ENCODE measurements at regions not wholly inside any gene's neighbourhood (a gene's known extent, or its start where the extent isn't known, plus 50 kb on each side); places are given as distances from the start of the nearest gene placed in this dataset.
"Not testable (repeated sequence)": the region's sequence is repeated elsewhere in the genome, so short reads cannot be mapped to it uniquely, and the experiment has no call there.

DNA sequence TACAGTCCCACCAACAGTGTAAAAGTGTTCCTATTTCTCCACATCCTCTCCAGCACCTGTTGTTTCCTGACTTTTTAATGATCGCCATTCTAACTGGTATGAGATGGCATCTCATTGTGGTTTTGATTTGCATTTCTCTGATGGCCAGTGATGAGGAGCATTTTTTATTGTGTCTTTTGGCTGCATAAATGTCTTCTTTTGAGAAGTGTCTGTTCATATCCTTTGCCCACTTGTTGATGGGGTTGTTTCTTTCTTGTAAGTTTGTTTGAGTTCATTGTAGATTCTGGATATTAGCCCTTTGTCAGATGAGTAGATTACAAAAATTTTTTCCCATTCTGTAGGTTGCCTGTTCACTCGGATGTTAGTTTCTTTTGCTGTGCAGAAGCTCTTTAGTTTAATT is 218.9 kb downstream of the SPANXN4 start:
- TF ChIP-seq, protein P1, sequence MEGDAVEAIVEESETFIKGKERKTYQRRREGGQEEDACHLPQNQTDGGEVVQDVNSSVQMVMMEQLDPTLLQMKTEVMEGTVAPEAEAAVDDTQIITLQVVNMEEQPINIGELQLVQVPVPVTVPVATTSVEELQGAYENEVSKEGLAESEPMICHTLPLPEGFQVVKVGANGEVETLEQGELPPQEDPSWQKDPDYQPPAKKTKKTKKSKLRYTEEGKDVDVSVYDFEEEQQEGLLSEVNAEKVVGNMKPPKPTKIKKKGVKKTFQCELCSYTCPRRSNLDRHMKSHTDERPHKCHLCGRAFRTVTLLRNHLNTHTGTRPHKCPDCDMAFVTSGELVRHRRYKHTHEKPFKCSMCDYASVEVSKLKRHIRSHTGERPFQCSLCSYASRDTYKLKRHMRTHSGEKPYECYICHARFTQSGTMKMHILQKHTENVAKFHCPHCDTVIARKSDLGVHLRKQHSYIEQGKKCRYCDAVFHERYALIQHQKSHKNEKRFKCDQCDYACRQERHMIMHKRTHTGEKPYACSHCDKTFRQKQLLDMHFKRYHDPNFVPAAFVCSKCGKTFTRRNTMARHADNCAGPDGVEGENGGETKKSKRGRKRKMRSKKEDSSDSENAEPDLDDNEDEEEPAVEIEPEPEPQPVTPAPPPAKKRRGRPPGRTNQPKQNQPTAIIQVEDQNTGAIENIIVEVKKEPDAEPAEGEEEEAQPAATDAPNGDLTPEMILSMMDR (IDR thresholded peaks at IDR 0.05), result not testable (repeated sequence)
- not testable (repeated sequence) for TF ChIP-seq POLR2A (IDR thresholded peaks at IDR 0.05)

All from thyroid gland (tissue), 4 donors.